H1 (cell line): ENCODE measurements at regions not wholly inside any gene's neighbourhood (a gene's known extent, or its start where the extent isn't known, plus 50 kb on each side); places are given as distances from the start of the nearest gene placed in this dataset.

Experiments
- FOSL1 ChIP-seq: IDR thresholded peaks from 2 replicates; pipeline ENCODE4 v1.6.1; 2011; ENCODE audit warnings: mild to moderate bottlenecking, low read depth, low read length, moderate library complexity; ENCODE audit not compliant: insufficient read depth
- KDM5A ChIP-seq: fragments of 200-600 bp; IDR thresholded peaks from 2 replicates; pipeline ENCODE4 v1.7.1; 2012; ENCODE audit warnings: mild to moderate bottlenecking, low read length, inconsistent platforms, mixed read lengths
- NRF1 ChIP-seq: IDR thresholded peaks from 2 replicates; pipeline ENCODE4 v1.6.1; 2011; ENCODE audit warnings: mild to moderate bottlenecking, low read depth, low read length, improper control_type of control experiment
- RNF2 ChIP-seq: fragments of 200-900, 300-1000 bp; sonication (generic); IDR thresholded peaks from 2 replicates; pipeline ENCODE4 v1.7.1; 2016; ENCODE audit warnings: borderline replicate concordance, low read depth, mild to moderate bottlenecking, antibody characterized with exemption, low read length; ENCODE audit not compliant: poor library complexity, severe bottlenecking; ENCODE audit errors: missing control alignments
- TF ChIP-seq, protein P1 (sequence below): fragments of 300-600 bp; sonication (generic); IDR thresholded peaks from 2 replicates; pipeline ENCODE4 v1.7.1; 2012; ENCODE audit warnings: low read length, moderate library complexity, mild to moderate bottlenecking, inconsistent platforms; ENCODE audit not compliant: insufficient replicate concordance
- TF ChIP-seq, protein P2 (sequence below): IDR thresholded peaks from 2 replicates; pipeline ENCODE4 v1.6.1; 2012; ENCODE audit warnings: low read length, inconsistent platforms

DNA sequence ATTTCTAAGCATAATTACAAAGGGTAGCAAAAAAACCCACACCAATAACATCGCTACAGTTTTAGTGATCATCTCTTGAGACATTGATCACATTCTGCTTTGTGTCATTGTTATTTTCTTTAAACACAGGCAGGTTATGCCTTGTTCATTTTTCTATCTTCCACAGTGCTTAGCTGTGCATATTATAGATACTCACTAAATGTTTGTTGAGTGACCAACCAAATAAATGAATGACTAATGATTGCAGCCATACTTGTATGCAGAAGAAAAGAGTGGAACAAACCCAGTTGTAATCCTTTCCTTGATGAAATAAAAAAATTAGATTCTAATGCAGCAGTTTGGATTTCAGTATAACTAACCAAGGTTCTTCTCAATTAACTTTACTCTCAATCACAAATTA lies 81.0 kb upstream of the RASSF8 start (continued):
- TF ChIP-seq, protein P1, sequence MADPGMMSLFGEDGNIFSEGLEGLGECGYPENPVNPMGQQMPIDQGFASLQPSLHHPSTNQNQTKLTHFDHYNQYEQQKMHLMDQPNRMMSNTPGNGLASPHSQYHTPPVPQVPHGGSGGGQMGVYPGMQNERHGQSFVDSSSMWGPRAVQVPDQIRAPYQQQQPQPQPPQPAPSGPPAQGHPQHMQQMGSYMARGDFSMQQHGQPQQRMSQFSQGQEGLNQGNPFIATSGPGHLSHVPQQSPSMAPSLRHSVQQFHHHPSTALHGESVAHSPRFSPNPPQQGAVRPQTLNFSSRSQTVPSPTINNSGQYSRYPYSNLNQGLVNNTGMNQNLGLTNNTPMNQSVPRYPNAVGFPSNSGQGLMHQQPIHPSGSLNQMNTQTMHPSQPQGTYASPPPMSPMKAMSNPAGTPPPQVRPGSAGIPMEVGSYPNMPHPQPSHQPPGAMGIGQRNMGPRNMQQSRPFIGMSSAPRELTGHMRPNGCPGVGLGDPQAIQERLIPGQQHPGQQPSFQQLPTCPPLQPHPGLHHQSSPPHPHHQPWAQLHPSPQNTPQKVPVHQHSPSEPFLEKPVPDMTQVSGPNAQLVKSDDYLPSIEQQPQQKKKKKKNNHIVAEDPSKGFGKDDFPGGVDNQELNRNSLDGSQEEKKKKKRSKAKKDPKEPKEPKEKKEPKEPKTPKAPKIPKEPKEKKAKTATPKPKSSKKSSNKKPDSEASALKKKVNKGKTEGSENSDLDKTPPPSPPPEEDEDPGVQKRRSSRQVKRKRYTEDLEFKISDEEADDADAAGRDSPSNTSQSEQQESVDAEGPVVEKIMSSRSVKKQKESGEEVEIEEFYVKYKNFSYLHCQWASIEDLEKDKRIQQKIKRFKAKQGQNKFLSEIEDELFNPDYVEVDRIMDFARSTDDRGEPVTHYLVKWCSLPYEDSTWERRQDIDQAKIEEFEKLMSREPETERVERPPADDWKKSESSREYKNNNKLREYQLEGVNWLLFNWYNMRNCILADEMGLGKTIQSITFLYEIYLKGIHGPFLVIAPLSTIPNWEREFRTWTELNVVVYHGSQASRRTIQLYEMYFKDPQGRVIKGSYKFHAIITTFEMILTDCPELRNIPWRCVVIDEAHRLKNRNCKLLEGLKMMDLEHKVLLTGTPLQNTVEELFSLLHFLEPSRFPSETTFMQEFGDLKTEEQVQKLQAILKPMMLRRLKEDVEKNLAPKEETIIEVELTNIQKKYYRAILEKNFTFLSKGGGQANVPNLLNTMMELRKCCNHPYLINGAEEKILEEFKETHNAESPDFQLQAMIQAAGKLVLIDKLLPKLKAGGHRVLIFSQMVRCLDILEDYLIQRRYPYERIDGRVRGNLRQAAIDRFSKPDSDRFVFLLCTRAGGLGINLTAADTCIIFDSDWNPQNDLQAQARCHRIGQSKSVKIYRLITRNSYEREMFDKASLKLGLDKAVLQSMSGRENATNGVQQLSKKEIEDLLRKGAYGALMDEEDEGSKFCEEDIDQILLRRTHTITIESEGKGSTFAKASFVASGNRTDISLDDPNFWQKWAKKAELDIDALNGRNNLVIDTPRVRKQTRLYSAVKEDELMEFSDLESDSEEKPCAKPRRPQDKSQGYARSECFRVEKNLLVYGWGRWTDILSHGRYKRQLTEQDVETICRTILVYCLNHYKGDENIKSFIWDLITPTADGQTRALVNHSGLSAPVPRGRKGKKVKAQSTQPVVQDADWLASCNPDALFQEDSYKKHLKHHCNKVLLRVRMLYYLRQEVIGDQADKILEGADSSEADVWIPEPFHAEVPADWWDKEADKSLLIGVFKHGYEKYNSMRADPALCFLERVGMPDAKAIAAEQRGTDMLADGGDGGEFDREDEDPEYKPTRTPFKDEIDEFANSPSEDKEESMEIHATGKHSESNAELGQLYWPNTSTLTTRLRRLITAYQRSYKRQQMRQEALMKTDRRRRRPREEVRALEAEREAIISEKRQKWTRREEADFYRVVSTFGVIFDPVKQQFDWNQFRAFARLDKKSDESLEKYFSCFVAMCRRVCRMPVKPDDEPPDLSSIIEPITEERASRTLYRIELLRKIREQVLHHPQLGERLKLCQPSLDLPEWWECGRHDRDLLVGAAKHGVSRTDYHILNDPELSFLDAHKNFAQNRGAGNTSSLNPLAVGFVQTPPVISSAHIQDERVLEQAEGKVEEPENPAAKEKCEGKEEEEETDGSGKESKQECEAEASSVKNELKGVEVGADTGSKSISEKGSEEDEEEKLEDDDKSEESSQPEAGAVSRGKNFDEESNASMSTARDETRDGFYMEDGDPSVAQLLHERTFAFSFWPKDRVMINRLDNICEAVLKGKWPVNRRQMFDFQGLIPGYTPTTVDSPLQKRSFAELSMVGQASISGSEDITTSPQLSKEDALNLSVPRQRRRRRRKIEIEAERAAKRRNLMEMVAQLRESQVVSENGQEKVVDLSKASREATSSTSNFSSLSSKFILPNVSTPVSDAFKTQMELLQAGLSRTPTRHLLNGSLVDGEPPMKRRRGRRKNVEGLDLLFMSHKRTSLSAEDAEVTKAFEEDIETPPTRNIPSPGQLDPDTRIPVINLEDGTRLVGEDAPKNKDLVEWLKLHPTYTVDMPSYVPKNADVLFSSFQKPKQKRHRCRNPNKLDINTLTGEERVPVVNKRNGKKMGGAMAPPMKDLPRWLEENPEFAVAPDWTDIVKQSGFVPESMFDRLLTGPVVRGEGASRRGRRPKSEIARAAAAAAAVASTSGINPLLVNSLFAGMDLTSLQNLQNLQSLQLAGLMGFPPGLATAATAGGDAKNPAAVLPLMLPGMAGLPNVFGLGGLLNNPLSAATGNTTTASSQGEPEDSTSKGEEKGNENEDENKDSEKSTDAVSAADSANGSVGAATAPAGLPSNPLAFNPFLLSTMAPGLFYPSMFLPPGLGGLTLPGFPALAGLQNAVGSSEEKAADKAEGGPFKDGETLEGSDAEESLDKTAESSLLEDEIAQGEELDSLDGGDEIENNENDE, result no peak
- no peak for TF ChIP-seq FOSL1
- TF ChIP-seq NRF1, result no peak
- TF ChIP-seq KDM5A, result no peak
- TF ChIP-seq, protein P2, sequence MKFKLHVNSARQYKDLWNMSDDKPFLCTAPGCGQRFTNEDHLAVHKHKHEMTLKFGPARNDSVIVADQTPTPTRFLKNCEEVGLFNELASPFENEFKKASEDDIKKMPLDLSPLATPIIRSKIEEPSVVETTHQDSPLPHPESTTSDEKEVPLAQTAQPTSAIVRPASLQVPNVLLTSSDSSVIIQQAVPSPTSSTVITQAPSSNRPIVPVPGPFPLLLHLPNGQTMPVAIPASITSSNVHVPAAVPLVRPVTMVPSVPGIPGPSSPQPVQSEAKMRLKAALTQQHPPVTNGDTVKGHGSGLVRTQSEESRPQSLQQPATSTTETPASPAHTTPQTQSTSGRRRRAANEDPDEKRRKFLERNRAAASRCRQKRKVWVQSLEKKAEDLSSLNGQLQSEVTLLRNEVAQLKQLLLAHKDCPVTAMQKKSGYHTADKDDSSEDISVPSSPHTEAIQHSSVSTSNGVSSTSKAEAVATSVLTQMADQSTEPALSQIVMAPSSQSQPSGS, result no peak
- no peak for TF ChIP-seq RNF2
